Activated T-cell treated with anti-CD3 and anti-CD28 coated beads for 24 hours (primary cell): ENCODE measurements at regions not wholly inside any gene's neighbourhood (a gene's known extent, or its start where the extent isn't known, plus 50 kb on each side); places are given as distances from the start of the nearest gene placed in this dataset.

Experiments used
- DNase-seq: peaks from one replicate; pipeline ENCODE4 v3.0.0-alpha.2; 2020; ENCODE audit warnings: low read depth

GRCh38 chr10:129222436-129222835 lies 244.6 kb upstream of the MGMT start:
- DNase-seq: no peak

GRCh38 chr10:129223363-129223762 lies 243.7 kb upstream of the MGMT start:
- DNase-seq: no peak

GRCh38 chr10:129224065-129224464 lies 243.0 kb upstream of the MGMT start:
- no peak for DNase-seq

DNA sequence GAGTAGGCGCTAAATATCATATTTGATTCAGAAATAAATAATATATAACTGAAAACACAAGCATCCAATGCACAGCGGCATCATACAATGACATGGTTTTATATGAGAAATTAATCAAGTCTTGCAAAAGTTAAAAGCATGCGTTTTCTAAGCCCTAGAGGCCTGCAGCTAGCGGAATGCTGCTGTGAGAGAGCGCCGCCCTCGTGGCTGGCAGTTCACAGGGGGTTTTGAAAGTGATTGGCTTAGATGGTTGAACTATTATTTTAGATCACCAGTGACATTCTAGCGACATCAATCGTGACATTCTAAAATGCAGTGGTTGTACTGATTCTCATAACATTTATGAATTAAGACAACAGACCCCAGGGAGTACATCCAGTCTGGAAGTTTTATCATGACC lies 235.2 kb upstream of the MGMT start:
- DNase-seq: no peak

GRCh38 chr10:129233351-129234148 lies 233.5 kb upstream of the MGMT start:
- no peak for DNase-seq

GRCh38 chr10:129236274-129236691 lies 230.8 kb upstream of the MGMT start:
- no peak for DNase-seq

DNA sequence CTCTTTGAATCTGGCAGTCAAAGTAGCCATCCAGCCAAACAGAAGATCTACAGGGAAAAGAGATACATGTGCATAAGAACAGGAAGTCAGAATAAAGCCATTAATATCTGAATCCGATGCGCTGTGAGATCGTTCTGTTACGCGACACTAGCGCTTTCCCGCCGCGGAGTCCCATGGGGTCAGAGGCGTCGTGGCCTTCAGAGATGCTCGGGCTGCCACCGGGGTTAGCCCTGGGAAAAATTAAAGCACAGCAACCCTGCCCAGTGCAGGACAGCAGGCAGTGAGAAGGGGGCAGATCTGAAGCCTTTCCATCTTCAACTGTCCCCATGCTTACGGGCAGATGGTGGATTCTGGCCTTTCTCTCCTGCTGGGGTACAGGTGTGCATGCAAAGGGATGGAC lies 225.6 kb upstream of the MGMT start:
- DNase-seq: no peak

- DNase-seq: no peak
Observed at GRCh38 chr10:129244298-129244697, 222.7 kb upstream of the MGMT start.

GRCh38 chr10:129244757-129245156 lies 222.3 kb upstream of the MGMT start:
- no peak for DNase-seq

GRCh38 chr10:129253161-129253864 lies 213.7 kb upstream of the MGMT start:
- DNase-seq: no peak

GRCh38 chr10:129253865-129254179 lies 213.2 kb upstream of the MGMT start:
- DNase-seq: no peak

- no peak for DNase-seq
Observed at GRCh38 chr10:129258283-129258923, 208.6 kb upstream of the MGMT start.

GRCh38 chr10:129259128-129259815 lies 207.8 kb upstream of the MGMT start:
- no peak for DNase-seq

DNA sequence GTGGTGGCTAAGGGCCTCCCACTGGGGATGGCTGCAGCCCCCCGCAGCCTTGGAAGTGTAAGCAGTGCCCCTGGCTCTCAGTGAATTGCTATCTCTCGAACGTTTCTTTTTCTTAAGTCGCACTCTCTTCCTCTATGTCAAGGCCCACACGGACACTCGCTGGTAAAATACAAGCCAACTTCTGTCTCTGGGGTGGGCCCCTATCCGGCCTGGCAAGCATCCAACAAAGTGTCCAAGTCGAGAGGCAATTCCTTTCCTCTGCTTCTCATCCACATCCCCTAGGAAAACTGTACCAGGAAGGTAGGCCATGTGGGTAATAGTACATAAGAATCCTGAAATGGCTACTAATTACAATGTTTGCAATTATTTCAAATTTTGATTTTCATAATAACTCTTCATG lies 194.9 kb upstream of the MGMT start:
- DNase-seq: no peak

- DNase-seq: no peak
Observed at GRCh38 chr10:129272866-129273650, 194.0 kb upstream of the MGMT start.

DNA sequence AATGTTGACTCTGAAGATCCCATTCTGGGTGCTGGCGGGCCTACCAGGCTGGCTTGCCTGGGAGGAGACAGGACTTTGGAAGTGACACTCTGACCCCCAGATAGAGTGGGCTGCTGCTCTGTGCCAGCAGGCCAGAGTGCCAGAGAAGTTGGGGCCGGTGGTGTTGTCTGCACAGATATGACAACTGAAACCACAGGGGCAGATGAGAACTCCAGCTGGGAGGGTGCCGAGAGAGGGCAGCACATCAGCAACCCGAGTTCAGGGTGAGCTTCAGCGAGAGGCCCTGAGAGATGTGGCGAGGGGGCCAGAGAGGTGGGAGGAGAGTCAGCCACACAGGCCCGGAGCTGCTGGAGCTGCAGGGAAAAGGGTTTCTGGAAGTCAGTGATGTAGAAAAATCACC lies 193.2 kb upstream of the MGMT start:
- no peak for DNase-seq

GRCh38 chr10:129274748-129275474 lies 192.1 kb upstream of the MGMT start:
- DNase-seq: no peak

DNA sequence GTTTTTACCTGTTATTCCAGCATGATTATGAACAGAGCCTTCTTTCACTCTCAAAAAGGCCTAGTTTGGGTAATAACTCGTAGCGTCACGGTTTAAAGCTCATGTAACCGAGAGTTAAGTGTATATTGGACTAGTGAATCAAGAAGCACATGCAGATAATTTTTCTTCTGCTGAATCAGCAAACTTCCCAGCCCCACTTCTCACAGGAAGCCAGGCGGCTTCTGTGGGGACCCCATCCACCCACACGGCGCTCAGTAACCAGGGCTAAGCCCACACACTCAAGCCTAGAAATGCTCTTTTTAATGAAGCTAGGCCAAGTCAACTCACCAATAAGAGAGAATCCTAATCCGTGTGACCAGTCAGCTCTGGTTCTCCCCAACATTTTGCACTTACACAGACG lies 191.2 kb upstream of the MGMT start:
- no peak for DNase-seq

DNA sequence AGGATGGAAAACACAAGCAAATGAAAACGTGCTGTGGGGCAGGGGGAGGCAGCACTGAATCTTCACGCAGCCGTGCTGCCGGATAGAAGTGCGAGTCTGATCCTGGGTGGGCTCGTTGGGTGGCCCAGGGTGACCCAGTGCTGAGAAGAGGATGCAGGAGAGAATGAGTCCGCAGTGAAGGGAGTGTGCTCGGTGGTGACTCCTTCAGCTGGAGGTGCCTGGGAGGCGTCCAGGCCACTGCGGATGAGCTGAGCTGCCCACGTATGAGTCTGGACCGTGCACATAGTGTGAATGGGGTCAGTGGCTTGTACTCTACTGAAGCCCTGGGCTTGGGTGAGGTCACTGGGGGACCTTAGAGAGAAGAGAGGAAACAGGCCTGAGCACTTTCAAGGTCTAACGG lies 190.0 kb upstream of the MGMT start:
- no peak for DNase-seq

- DNase-seq: no peak
Observed at GRCh38 chr10:129277841-129278240, 189.2 kb upstream of the MGMT start.

GRCh38 chr10:129278686-129279085 lies 188.4 kb upstream of the MGMT start:
- no peak for DNase-seq
